ENCODE measurements at regions not wholly inside any gene's neighbourhood (a gene's known extent, or its start where the extent isn't known, plus 50 kb on each side); places are given as distances from the start of the nearest gene placed in this dataset.

DNA sequence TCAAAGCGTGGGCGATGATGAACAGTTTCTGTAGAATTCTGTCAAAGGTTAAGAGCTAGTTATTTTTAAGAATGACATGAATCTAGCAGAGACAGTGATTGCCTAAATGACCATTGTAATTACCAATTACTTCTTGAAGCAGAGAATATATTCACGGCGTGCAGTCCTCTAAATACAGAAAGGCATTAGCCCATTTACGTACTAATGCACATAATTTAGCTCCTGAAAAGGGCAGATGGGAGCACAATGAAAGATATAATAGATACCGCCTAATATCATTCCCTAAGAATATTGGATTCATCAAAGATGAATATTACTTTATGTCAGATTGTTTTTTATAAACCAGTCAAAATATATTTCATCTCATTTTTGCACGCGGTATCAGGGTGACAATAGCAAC, 212.4 kb downstream of the URI1 start:
- DNase-seq: no peak

DNA sequence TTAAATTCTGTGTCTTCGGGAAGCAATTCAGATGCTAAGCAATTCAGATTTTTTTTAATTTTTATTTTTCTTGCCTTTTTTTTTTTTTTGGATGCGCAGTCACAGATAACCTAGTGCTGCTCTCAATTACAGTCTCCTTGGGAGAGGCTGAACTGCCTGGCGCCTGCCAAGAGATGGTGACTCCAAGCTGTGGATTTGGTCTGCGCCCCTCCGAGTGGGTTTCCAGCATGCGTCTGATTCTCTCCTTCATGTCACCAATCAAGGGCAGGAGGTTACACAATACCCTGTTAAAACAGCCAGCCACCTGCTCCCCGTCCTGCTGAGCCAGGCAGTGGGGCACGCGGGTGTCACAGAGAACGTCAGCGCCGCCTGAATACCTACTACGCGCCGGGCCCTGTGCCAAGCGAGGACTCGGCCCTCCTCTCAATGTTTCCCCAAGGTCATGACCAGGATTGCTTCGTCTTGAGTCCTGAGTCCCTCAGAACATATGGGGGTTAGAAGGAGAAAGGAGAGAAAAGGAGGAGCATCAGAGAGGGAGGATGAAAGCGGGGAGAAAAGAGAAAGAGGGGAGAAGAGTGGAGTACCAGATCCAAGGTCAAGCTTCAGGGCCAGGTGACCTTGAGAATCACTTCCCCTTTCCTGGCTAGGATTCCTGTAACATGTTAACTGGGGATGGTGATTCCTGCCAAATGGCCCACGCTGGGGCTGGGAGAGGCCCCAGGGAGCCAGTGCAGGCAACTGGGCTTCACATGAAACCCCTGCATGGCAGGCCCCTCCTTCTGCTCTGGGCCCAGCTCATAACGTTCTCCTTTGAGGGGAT, 213.6 kb downstream of the URI1 start:
- no peak for DNase-seq

- DNase-seq: no peak
Measured at GRCh38 chr19:30156646-30157045, 214.6 kb downstream of the URI1 start.

DNA sequence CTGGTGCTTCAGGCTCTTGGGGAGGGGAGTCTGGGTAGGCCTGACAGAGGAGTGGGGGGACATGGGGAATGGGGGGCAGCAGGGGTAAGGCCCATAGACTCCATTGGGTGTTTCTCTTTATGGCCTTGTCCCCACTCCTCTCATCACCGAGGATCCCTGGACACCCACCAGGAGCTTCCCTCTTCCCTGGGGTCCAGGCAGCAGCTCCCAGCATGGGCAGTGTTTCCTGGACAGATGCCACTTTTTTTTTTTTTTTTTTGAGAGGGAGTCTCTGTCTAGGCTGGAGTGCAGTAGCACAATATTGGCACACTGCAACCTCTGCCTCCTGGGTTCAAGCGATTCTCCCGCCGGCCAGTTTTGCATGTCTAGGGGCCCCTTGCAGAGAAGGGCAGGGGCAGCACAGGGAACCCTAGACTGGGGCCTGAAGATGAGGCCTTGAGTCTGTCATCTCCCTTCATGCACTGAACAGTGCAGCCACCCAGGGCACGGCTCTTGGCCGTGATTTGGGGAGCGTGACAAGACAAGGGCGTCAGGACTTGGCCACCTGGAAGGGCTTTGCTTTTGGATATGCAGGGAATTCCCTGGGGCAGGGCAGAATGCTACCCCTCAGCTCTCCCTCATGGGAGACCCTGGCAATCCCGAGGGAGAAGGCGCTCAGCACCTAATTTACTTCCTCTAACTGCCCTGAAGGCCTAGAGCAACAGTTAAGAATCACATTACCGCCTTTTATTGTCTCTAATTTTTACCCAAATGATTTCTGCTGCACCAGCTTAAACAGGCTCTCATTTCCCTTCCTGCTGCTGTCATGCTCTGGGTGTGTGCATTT, 213.9 kb upstream of the ZNF536 start:
- DNase-seq: no peak

DNA sequence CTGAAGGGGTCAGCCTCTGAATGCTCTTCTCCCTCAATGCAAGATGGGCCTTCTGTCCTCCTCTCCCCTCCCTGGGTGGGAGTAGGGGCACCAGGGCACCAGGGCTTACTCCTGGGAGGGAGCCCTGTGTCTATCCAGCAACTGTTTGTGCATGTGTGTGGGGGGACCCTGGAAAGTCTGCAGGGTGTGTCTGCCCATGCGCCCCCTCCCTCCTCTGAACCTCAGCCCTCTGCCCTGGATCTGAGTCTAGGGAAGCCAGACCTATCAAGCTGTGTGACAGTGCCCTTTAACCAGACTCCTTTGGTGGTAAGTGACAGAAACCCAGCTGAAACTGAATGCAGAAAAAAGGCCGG, 213.3 kb upstream of the ZNF536 start:
- no peak for DNase-seq

- no peak for DNase-seq
Measured at GRCh38 chr19:30159636-30160035, 212.5 kb upstream of the ZNF536 start.

DNA sequence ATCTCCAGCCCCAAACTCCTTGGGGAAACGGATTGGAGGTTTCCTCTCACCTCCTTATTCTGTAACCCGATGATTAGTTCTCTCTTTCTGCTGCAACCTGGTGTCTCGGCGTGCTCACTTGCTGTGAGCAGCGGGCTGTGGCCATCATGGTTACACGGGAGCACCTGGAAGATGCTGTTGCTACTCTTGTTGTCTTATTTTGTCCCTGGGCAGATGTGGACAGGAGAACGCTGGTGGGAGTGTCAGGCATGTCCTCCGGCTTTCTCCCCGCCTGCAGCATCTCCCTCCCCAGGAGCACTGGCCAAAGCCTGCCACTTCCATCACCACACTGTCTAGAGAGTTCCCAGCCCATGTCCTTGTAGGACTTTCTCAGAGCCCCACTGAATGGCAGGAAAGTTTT, 211.8 kb upstream of the ZNF536 start:
- no peak for DNase-seq

GRCh38 chr19:30161021-30161655, 211.0 kb upstream of the ZNF536 start:
- DNase-seq: no peak

DNA sequence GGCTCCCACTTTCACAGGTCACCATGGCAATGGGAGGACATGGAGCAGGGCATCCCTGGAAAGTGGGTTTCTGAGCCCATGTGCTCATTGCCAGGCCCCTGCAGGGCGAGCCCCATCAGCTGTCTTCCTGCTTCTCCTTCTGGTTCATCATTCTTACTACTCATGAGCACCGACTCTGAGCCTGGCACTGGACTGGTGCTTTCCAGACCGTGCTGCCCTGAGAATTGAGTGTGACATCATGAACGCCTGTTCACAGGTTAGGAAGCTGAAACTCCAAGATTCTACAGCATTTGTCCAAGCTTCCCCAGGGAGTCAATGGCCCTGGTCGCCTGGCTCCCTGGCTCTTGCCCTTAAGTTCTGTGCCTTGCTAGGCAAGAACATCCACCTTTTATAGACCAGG, 210.4 kb upstream of the ZNF536 start:
- DNase-seq: no peak

DNA sequence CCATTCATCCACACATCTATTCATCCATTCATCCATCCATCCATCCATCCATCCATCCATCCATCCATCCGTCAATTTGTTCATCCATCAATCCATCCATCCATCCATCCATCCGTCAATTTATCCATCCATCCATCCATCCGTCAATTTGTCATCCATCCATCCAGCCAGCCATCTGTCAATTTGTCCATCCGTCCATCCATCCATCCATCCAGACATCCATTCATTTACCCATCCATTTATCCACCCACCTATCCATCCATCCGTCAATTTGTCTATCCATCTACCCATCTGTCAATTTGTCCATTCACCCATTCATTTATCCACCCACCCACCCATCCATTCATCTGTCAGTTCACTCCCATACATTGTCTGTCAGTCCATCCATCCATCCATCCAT, 209.5 kb upstream of the ZNF536 start:
- no peak for DNase-seq

DNA sequence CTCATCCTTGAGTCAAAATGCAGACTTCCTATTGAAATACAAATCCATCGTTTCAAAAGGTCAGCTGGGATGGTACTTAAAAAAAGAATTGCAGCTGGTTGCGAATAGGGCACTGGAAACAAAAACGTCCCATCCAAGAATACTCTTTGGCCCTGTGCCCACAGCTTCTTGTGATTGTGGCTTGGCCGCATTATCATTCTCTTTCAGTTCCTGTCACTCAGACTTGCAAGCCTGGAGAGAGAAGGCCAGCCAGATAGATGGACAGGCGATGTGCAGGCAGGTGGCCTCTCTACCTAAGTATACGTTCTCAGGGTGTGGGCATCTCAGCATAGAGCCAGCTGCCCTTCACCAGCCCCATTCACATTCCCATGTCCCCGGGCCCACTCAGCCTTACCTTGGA, 208.5 kb upstream of the ZNF536 start:
- no peak for DNase-seq

- DNase-seq: no peak
Measured at GRCh38 chr19:30165228-30165813, 206.9 kb upstream of the ZNF536 start.

DNA sequence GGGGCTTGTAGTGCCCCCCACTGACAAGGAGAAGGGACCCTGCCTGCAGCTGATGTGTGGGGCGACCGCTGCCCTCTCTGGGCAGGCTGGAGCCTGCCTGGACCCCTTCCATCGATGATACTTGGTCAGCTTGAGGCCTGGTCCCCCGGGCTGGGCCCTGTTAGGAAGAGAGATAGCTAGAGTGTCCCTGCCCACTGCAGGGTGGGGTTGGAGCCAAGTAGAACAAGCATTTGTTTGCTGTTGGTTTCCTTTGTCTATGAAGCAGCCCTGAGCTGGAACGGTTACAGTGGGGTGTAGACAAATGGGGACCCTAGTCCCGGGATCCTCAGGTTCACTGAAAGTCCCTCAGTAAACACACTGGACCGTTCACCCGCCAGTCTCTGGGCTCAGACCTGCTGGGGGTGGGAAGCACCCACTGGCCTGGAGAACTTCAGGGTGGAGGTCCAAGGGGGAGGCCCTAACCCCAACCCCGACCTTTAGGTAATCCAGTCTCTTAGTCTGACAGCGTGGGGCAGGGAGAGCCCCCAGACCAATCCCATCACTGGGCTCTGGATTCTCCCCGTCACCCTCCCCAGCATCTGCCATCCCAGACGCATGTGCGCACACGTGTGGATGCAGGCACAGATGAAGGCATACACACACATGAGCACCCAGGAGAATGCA, 204.8 kb upstream of the ZNF536 start:
- no peak for DNase-seq

GRCh38 chr19:30167976-30168635, 204.1 kb upstream of the ZNF536 start:
- no peak for DNase-seq

- no peak for DNase-seq
Measured at GRCh38 chr19:30168760-30169159, 203.4 kb upstream of the ZNF536 start.

- DNase-seq: no peak
Measured at GRCh38 chr19:30169196-30169900, 202.8 kb upstream of the ZNF536 start.

GRCh38 chr19:30170081-30170480, 202.1 kb upstream of the ZNF536 start:
- DNase-seq: no peak

- no peak for DNase-seq
Measured at GRCh38 chr19:30170495-30171137, 201.6 kb upstream of the ZNF536 start.

- DNase-seq: no peak
Measured at GRCh38 chr19:30171138-30171635, 201.0 kb upstream of the ZNF536 start.

- no peak for DNase-seq
Measured at GRCh38 chr19:30171795-30172612, 200.2 kb upstream of the ZNF536 start.

Data from cerebellar nuclear complex (tissue), 1 donor.